Left renal pelvis (tissue), 4 donors: ENCODE measurements at regions not wholly inside any gene's neighbourhood (a gene's known extent, or its start where the extent isn't known, plus 50 kb on each side); places are given as distances from the start of the nearest gene placed in this dataset.
"Not testable (repeated sequence)": the region's sequence is repeated elsewhere in the genome, so short reads cannot be mapped to it uniquely, and the experiment has no call there.

Experiments
- DNase-seq, 4 donors: peaks; one replicate each; pipeline ENCODE4 v3.0.0-alpha.2; 2013; ENCODE audit warnings: low read depth in 4 of 4, low spot score in 3 of 4

DNA sequence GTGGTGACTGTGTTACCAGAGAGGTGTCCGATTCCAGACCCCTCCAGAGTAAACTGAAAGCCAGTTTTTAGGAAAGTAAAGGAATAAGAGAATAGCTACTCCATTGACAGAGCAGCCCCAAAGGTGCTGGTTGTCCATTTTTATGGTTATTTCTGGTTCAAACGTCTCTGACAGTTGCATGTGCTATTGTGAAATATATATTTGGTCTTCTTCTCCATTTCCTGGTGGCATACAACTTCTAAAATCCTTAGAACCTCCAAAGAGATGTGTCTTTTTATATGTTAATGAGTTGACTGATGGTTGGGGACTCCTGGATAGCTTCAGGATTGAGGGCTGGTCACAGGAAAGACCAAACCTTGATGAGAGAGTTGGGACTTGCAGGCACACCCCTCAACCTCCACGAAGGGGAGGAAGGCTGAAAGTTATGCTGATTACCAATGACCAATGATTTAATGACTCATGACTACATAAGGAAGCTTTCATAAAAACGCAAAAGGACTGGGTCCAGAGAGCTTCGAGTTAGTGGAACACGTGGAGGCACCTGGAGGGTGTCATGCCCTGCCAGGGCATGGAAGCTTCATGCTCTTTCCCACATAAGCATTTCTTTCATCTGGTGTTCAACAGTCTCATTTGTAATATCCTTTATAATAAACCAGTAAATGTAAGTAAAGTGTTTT, 100.7 kb downstream of the SLC16A1 start:
- no peak for DNase-seq

GRCh38 chr1:112854368-112854984, 101.5 kb downstream of the SLC16A1 start:
- not testable (repeated sequence) for DNase-seq

DNA sequence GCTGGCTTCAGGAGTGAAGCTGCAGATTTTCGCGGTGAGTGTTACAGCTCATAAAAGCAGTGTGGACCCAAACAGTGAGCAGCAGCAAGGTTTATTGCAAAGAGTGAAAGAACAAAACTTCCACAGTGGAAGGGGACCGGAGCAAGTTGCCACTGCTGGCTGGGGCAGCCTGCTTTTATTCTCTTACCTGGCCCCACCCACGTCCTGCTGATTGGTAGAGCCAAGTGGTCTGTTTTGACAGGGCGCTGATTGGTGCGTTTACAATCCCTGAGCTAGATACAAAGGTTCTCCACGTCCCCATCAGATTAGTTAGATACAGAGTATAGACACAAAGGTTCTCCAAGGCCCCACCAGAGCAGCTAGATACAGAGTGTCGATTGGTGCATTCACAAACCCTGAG, 102.1 kb downstream of the SLC16A1 start:
- DNase-seq, result not testable (repeated sequence)

- DNase-seq, result no peak
Measured at GRCh38 chr1:112852934-112853333, 103.1 kb downstream of the SLC16A1 start.

DNA sequence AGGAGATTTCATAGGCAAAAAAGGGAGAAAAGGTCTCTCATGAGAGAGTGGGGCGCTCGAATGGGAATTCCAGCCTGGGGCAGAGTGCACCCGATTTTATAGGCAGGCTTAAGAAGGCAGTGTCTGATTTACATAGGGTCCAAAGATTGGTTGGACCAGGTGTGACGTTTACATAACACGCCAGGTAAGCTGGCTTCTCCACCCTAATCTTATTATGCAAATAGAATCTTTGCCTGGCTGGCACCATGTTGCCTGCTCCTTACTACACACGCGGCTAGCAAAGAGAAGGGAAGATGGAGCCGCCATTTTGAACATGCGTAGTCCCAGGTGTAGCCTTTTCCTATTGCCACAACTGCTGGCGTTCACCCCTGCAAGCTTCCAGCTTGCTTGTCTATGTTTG, 103.7 kb downstream of the SLC16A1 start:
- DNase-seq, result no peak

- DNase-seq, result no peak
Measured at GRCh38 chr1:112850034-112850757, 105.8 kb downstream of the SLC16A1 start.

- DNase-seq, result peak in 1 of 4 donors; percentile 31
Measured at GRCh38 chr1:112849425-112850033, 106.5 kb downstream of the SLC16A1 start.

GRCh38 chr1:112841825-112842224, 114.2 kb downstream of the SLC16A1 start:
- DNase-seq, result no peak

DNA sequence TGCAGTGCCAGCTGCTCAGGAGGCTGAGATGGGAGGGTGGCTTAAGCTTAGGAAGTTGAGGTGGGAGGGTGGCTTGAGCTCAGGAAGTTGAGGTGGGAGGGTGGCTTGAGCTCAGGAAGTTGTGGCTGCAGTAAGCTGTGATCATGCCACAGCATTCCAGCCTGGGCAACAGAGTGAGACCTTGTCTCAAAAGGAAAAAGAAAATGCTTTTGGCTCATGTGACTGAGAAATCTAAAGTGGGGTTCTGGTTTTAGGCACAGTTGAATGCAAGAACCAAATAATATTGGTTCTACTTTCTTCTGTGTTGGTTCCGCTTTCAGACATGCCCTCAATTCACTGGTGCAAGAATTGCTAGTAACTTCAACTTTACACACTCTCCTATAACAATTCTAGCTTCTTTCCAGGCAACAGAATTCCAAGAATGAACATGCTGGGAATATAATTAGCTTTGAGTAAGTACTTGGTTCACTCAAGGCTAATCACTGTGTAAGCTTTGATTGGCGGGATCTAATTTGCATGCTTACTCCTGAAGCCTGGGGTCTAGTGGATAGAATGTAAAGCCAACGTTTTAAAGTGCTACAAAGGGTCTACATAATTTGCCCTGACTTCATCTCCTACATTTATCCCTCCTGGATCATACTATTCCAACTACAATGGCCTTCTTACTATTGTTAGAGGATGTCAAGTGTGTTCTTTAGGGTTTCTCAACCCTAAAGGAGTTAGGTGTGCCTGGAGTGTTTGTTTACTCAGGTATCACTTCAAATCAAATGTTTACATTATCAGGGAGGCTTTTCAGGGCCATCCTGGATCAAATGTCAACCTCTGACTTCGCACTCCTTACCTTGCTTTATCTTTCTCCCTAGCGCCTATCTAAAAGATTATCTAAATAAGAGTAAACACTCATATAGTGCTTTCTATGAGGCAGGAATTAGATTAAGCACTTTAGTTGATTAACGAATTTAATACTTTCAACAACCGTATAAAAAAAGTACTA, 115.1 kb downstream of the SLC16A1 start:
- no peak for DNase-seq

DNA sequence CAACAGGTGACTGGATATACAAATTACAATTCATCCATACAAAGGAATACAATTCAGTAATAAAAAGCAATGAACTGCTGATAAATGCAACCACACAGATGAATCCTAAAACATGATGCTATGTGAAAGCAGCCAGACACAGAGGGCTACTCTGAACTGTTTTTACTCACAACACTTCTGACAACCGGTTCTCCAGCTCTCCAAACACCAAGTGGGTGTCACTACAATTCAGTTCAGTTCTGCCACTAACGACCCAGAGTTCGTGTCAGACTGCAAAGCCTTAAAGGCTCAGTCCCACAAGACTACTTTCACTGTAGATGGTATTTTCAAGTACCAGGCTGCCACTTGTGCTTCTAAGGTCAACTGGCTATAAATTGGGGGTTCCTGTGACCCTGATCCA, 119.4 kb downstream of the SLC16A1 start:
- no peak for DNase-seq

GRCh38 chr1:112833806-112834205, 118.7 kb upstream of the PPM1J start:
- DNase-seq, result no peak

DNA sequence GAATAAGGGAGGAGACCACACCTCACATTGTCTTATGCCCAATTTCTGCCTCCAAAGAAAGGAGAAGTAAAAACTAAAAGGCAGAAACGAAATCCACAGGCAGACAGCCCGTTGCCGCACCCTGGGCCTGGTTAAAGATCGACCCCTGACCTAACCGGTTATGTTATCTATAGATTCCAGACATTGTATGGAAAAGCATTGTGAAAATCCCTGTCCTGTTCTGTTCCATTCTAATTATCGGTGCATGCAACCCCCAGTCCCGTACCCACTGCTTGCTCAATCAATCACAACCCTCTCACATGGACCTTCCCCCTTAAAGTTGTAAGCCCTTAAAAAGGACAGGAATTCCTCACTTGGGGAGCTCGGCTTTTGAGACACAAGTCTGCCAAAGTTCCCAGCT, 117.1 kb upstream of the PPM1J start:
- DNase-seq, result not testable (repeated sequence)

DNA sequence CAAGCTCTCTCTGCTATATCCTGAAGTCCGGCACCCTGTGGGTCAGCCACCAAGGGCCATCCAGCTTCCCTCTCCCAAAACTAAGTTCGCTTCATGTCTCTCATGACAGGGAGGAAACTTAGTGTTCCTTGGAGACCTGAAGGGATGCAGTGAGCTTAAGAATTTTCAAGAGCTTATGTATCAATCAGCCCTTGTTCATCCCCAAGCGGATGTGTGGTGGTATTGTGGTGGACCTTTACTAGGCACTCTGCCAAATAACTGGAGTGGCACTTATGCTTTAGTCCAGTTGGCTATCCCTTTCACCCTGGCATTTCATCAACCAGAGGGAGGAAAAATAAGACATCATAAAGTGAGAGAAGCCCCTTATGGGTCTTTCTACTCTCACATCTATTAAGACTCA, 114.6 kb upstream of the PPM1J start:
- not testable (repeated sequence) for DNase-seq

DNA sequence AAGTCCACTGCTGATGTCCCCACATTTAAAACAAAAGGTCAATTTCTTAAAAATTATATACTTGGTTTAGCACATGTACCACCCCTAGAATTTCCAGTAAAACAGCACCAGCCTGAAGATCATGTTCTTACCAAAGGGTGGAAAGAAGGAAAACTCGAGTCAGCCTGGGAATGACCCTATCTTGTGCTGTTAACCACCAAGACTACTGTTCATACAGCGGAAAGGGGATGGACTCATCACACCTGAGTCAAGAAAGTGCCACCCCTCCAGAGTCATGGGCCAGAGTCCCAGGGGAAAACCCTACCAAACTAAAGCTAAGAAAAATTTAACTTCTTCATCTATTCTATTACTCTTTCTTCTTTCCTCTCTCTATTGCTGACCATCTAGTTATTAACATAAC, 113.6 kb upstream of the PPM1J start:
- DNase-seq, result no peak

GRCh38 chr1:112827391-112827790, 112.3 kb upstream of the PPM1J start:
- DNase-seq, result not testable (repeated sequence)

DNA sequence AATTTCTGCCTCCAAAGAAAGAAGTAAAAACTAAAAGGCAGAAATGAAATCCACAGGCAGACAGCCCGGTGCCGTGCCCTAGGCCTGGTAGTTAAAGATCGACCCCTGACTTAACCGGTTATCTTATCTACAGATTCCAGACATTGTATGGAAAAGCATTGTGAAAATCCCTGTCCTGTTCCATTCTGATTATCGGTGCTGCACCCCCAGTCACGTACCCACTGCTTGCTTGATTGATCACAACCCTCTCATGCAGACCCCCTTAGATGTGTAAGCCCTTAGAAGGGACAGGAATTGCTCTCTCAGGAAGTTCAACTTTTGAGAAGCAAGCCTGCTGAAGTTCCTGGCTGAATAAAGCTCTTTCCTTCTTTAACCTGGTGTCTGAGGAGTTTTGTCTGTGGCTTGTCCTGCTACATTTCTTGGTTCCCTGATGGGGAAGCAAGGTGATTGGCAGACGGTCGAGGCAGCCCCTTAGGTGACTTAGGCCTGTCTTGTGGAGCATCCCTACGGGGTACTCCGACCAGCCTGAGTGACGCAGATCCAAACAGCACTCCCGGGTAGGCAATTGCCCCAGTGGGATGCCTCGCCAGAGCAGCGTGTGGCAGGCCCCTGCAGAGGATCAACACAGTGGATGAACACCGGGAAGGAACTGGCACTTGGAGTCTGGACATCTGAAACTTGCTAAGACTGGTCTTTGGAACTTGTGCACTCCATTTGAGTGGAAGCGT, 111.2 kb upstream of the PPM1J start:
- DNase-seq, result no peak

GRCh38 chr1:112825563-112826216, 110.6 kb upstream of the PPM1J start:
- DNase-seq, result not testable (repeated sequence)

DNA sequence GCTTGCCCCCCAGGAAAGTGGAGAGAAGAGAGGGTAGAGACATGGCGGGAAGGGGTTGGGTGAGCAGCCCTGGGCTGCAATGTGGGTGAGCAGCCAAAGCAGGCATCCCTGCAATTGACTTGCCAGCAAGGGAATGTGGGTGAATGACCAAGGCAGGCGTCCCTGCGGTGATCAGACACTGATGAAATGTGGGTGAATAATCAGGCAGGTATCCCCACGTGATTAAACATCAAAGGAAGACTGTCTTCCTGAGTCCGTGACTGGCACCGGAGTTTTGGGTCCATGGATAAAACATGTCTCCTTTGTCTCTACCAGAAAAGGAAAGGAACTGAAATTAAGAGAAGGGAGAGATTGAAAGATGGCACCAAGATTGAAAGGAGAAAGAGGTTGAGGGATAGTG, 109.9 kb upstream of the PPM1J start:
- DNase-seq, result not testable (repeated sequence)
